ENCODE measurements at regions not wholly inside any gene's neighbourhood (a gene's known extent, or its start where the extent isn't known, plus 50 kb on each side); places are given as distances from the start of the nearest gene placed in this dataset.
"Not testable (repeated sequence)": the region's sequence is repeated elsewhere in the genome, so short reads cannot be mapped to it uniquely, and the experiment has no call there.

GRCh38 chr4:159029481-159029880, 73.4 kb upstream of the RAPGEF2 start:
- H3K27ac ChIP-seq (ENCODE audit: low read length): no peak overlapping the region
- H3K4me1 ChIP-seq (ENCODE audit: control insufficient read depth, insufficient read depth, low read length): no peaks in the 10 kb centered on the region; the same call in 1 of the 2 replicates
- H3K36me3 ChIP-seq (ENCODE audit: control insufficient read depth, insufficient read depth, low read length): no peaks in the 10 kb centered on the region
- H3K4me3 ChIP-seq (ENCODE audit: low read length): no peak overlapping the region
- no peaks in the 10 kb centered on the region for H3K9me3 ChIP-seq (ENCODE audit: control insufficient read depth, insufficient read depth, low read length)
- no peaks in the 10 kb centered on the region for H3K27me3 ChIP-seq (ENCODE audit: control insufficient read depth, insufficient read depth, low read length)
- no peak for DNase-seq (ENCODE audit: low read depth, low spot score)
- WGBS (ENCODE audit: insufficient coverage, insufficient read length): no CpG with 5 or more reads among the region's 1 CpG

GRCh38 chr4:159030297-159030696, 72.6 kb upstream of the RAPGEF2 start:
- not testable (repeated sequence) for H3K4me1 ChIP-seq (ENCODE audit: control insufficient read depth, insufficient read depth, low read length); H3K27me3 ChIP-seq (ENCODE audit: control insufficient read depth, insufficient read depth, low read length)
- WGBS (ENCODE audit: insufficient coverage, insufficient read length): no CpG with 5 or more reads among the region's 2 CpGs

GRCh38 chr4:159035570-159035969, 67.3 kb upstream of the RAPGEF2 start:
- Histone ChIP-seq H3K27me3 (ENCODE audit: control insufficient read depth, insufficient read depth, low read length) (no peaks in the 10 kb centered on the region), H3K27ac (ENCODE audit: low read length) (no peak overlapping the region), H3K4me1 (ENCODE audit: control insufficient read depth, insufficient read depth, low read length) (no peaks in the 10 kb centered on the region), H3K36me3 (ENCODE audit: control insufficient read depth, insufficient read depth, low read length) (no peaks in the 10 kb centered on the region), H3K9me3 (ENCODE audit: control insufficient read depth, insufficient read depth, low read length) (no peaks in the 10 kb centered on the region), H3K4me3 (ENCODE audit: low read length) (no peak overlapping the region)
- no peak for DNase-seq (ENCODE audit: low read depth, low spot score)
- WGBS (ENCODE audit: insufficient coverage, insufficient read length): no CpG with 5 or more reads among the region's 1 CpG

More at GRCh38 chr4:159030297-159030696, 72.6 kb upstream of the RAPGEF2 start:
- H3K36me3 ChIP-seq (ENCODE audit: control insufficient read depth, insufficient read depth, low read length); DNase-seq (ENCODE audit: low read depth, low spot score); H3K4me3 ChIP-seq (ENCODE audit: low read length); H3K9me3 ChIP-seq (ENCODE audit: control insufficient read depth, insufficient read depth, low read length); H3K27ac ChIP-seq (ENCODE audit: low read length): not testable (repeated sequence)

GRCh38 chr4:159038536-159038935, 64.3 kb upstream of the RAPGEF2 start:
- H3K9me3 ChIP-seq (ENCODE audit: control insufficient read depth, insufficient read depth, low read length): no peaks in the 10 kb centered on the region
- no peaks in the 10 kb centered on the region for H3K27me3 ChIP-seq (ENCODE audit: control insufficient read depth, insufficient read depth, low read length)
- no peaks in the 10 kb centered on the region for H3K4me1 ChIP-seq (ENCODE audit: control insufficient read depth, insufficient read depth, low read length)
- no peaks in the 10 kb centered on the region for H3K36me3 ChIP-seq (ENCODE audit: control insufficient read depth, insufficient read depth, low read length)
- no peak for DNase-seq (ENCODE audit: low read depth, low spot score)
- WGBS (ENCODE audit: insufficient coverage, insufficient read length): no CpG with 5 or more reads among the region's 3 CpGs
- H3K27ac ChIP-seq (ENCODE audit: low read length): no peak overlapping the region
- H3K4me3 ChIP-seq (ENCODE audit: low read length): no peak overlapping the region

GRCh38 chr4:159041054-159042034, 61.5 kb upstream of the RAPGEF2 start:
- H3K4me1 ChIP-seq (ENCODE audit: control insufficient read depth, insufficient read depth, low read length): no peaks in the 10 kb centered on the region
- H3K36me3 ChIP-seq (ENCODE audit: control insufficient read depth, insufficient read depth, low read length): no peaks in the 10 kb centered on the region
- H3K4me3 ChIP-seq (ENCODE audit: low read length): no peak overlapping the region
- H3K9me3 ChIP-seq (ENCODE audit: control insufficient read depth, insufficient read depth, low read length): no peaks in the 10 kb centered on the region
- no peak for DNase-seq (ENCODE audit: low read depth, low spot score)
- no peaks in the 10 kb centered on the region for H3K27me3 ChIP-seq (ENCODE audit: control insufficient read depth, insufficient read depth, low read length)
- no peak overlapping the region for H3K27ac ChIP-seq (ENCODE audit: low read length)
- no CpG with 5 or more reads among the region's 6 CpGs for WGBS (ENCODE audit: insufficient coverage, insufficient read length)

- Histone ChIP-seq H3K4me3 (ENCODE audit: low read length) (no peak overlapping the region), H3K4me1 (ENCODE audit: control insufficient read depth, insufficient read depth, low read length) (no peaks in the 10 kb centered on the region), H3K27me3 (ENCODE audit: control insufficient read depth, insufficient read depth, low read length) (no peaks in the 10 kb centered on the region), H3K9me3 (ENCODE audit: control insufficient read depth, insufficient read depth, low read length) (no peaks in the 10 kb centered on the region), H3K36me3 (ENCODE audit: control insufficient read depth, insufficient read depth, low read length) (no peaks in the 10 kb centered on the region), H3K27ac (ENCODE audit: low read length) (no peak overlapping the region)
- DNase-seq (ENCODE audit: low read depth, low spot score): no peak
- no CpG with 5 or more reads among the region's 5 CpGs for WGBS (ENCODE audit: insufficient coverage, insufficient read length)
Measured at GRCh38 chr4:159042097-159042605, 60.7 kb upstream of the RAPGEF2 start.

- H3K9me3 ChIP-seq (ENCODE audit: control insufficient read depth, insufficient read depth, low read length): no peaks in the 10 kb centered on the region
- H3K4me3 ChIP-seq (ENCODE audit: low read length): no peak overlapping the region
- no peak overlapping the region for H3K27ac ChIP-seq (ENCODE audit: low read length)
- H3K27me3 ChIP-seq (ENCODE audit: control insufficient read depth, insufficient read depth, low read length): no peaks in the 10 kb centered on the region
- no peaks in the 10 kb centered on the region for H3K36me3 ChIP-seq (ENCODE audit: control insufficient read depth, insufficient read depth, low read length)
- DNase-seq (ENCODE audit: low read depth, low spot score): no peak
- H3K4me1 ChIP-seq (ENCODE audit: control insufficient read depth, insufficient read depth, low read length): no peaks in the 10 kb centered on the region
- no CpG with 5 or more reads among the region's 4 CpGs for WGBS (ENCODE audit: insufficient coverage, insufficient read length)
Measured at GRCh38 chr4:159042868-159043267, 60.0 kb upstream of the RAPGEF2 start.

GRCh38 chr4:159043861-159044260, 59.0 kb upstream of the RAPGEF2 start:
- no peak for DNase-seq (ENCODE audit: low read depth, low spot score)
- H3K4me1 ChIP-seq (ENCODE audit: control insufficient read depth, insufficient read depth, low read length): 0 out of 2 replicates have a peak, but pooled peaks cover 4% of the 10 kb centered on the region
- H3K36me3 ChIP-seq (ENCODE audit: control insufficient read depth, insufficient read depth, low read length): no peaks in the 10 kb centered on the region
- no peaks in the 10 kb centered on the region for H3K9me3 ChIP-seq (ENCODE audit: control insufficient read depth, insufficient read depth, low read length)
- H3K27ac ChIP-seq (ENCODE audit: low read length): no peak overlapping the region
- WGBS (ENCODE audit: insufficient coverage, insufficient read length): no CpG with 5 or more reads among the region's 3 CpGs
- H3K4me3 ChIP-seq (ENCODE audit: low read length): no peak overlapping the region
- H3K27me3 ChIP-seq (ENCODE audit: control insufficient read depth, insufficient read depth, low read length): no peaks in the 10 kb centered on the region

GRCh38 chr4:159045321-159045720, 57.6 kb upstream of the RAPGEF2 start:
- DNase-seq (ENCODE audit: low read depth, low spot score): no peak
- H3K9me3 ChIP-seq (ENCODE audit: control insufficient read depth, insufficient read depth, low read length): no peaks in the 10 kb centered on the region
- H3K4me1 ChIP-seq (ENCODE audit: control insufficient read depth, insufficient read depth, low read length): 0 out of 2 replicates have a peak, but pooled peaks cover 4% of the 10 kb centered on the region
- H3K36me3 ChIP-seq (ENCODE audit: control insufficient read depth, insufficient read depth, low read length): no peaks in the 10 kb centered on the region
- no peak overlapping the region for H3K27ac ChIP-seq (ENCODE audit: low read length)
- no peaks in the 10 kb centered on the region for H3K27me3 ChIP-seq (ENCODE audit: control insufficient read depth, insufficient read depth, low read length)
- no peak overlapping the region for H3K4me3 ChIP-seq (ENCODE audit: low read length)

- Histone ChIP-seq H3K36me3 (ENCODE audit: control insufficient read depth, insufficient read depth, low read length) (no peaks in the 10 kb centered on the region), H3K27ac (ENCODE audit: low read length) (no peak overlapping the region), H3K4me3 (ENCODE audit: low read length) (no peak overlapping the region), H3K4me1 (ENCODE audit: control insufficient read depth, insufficient read depth, low read length) (0 out of 2 replicates have a peak, but pooled peaks cover 5% of the 10 kb centered on the region), H3K27me3 (ENCODE audit: control insufficient read depth, insufficient read depth, low read length) (no peaks in the 10 kb centered on the region), H3K9me3 (ENCODE audit: control insufficient read depth, insufficient read depth, low read length) (no peaks in the 10 kb centered on the region)
- no CpG with 5 or more reads among the region's 6 CpGs for WGBS (ENCODE audit: insufficient coverage, insufficient read length)
- DNase-seq (ENCODE audit: low read depth, low spot score): no peak
Measured at GRCh38 chr4:159046683-159047082, 56.2 kb upstream of the RAPGEF2 start.

Measured in iPS DF 6.9 (cell line).